HG03066 (cell line): ENCODE measurements at regions not wholly inside any gene's neighbourhood (a gene's known extent, or its start where the extent isn't known, plus 50 kb on each side); places are given as distances from the start of the nearest gene placed in this dataset.
"Not testable (repeated sequence)": the region's sequence is repeated elsewhere in the genome, so short reads cannot be mapped to it uniquely, and the experiment has no call there.

Experiments used
- ATAC-seq: cut with Tn5 transposase; IDR thresholded peaks from one replicate; pipeline ENCODE4 v1.9.1; 2021; ENCODE audit warnings: low read depth; ENCODE audit not compliant: unreplicated experiment

DNA sequence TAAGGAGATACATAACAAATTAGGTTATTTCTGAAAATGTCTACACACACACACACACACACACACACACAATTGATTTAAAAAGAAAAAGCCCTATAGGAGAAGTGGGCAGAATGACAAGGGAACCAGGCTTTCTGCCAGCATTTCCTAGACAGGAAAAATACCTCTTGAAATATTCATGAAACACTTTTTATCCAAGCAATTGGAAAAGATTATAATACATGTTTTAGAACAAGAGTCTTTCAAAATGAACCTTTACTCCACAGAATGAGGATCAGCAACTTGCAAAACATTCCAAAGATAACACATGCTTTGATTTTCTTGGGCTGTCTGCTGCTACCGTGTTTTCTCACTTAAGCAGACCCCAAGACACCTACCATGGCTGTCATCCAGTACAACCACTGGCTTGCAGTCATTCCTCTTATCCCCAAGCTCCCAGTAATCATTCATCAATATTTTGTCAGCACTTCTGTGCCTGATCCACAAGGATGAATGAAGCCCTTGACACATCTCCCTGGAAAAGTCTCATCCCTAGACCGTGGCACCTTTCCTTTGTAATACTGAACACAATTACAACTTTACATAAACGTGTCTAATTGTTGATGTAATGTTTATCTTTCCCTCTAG, 717.1 kb upstream of the ZNF608 start:
- ATAC-seq = no peak

GRCh38 chr5:125464847-125465432, 718.5 kb upstream of the ZNF608 start:
- no peak for ATAC-seq

DNA sequence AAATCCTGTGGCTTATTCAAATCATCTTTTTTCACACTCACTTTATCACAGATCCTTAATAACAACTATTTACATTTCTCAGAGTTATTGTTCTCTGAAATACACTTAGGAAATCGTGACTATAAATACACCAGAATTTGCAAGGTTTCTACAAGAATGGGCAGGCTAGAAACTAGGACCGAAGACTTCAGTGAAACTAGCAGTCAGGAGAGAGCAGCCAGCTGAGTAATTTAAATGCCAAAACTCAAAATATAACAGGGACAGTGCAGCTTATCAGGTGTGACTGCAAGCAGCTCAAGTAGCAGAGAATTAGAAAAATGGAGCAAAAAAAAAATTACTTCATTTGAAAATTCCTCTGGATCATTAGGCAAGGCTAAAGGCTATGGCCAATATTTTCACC, 719.3 kb upstream of the ZNF608 start:
- peak; percentile 54 for ATAC-seq

DNA sequence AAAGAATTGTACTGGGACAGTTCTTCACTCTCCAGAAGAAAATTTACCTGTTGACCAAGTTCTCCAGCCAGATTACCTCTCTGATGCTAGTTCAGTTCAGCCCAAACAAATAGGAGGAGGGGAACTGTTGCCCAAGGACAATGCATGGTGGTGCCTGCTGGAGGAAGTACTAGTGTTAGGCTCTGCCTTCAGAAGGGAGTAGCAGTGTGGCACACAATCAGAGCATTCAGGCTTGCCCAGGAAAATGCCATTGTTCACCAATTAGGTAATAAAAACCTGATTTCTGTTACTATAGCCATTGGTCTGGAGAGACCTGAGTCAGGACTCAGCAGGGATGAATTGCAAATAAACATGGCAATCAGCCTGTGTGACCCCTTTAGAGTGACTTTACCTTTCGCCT, 720.8 kb upstream of the ZNF608 start:
- ATAC-seq = no peak

- no peak for ATAC-seq
Measured at GRCh38 chr5:125470280-125470902, 724.0 kb upstream of the ZNF608 start.

DNA sequence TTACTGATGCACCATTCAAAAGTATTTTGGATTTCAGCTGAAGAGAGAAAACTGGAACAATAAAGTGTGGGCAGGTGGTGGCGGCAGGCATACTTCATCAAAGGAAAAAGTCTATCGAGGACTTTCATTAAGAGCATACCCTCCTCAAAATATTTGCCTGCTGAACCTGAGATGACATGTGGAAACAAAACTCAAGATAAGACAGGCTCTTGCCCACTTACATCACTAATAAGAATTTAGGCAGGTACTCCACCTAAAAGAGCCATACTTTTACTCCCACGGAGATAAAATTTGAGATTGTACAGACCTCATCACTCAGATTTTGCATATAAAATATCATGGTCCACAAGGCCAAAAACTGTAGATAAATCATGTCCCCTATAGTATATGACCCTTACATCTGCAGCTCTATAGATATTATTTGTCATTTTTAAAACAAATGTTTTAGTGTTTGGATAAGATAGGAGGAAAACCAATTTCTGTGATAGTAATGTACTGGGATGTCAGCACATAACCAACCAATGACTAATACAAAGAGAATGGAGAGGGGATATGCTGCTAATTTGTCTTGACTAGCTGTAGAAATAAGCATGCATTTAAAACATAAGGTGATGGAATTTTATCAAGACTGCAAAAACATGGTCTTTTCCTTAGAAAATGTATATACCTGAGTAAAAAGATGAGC, 730.6 kb upstream of the ZNF608 start:
- no peak for ATAC-seq

- ATAC-seq = no peak
Measured at GRCh38 chr5:125477586-125477975, 731.1 kb upstream of the ZNF608 start.

DNA sequence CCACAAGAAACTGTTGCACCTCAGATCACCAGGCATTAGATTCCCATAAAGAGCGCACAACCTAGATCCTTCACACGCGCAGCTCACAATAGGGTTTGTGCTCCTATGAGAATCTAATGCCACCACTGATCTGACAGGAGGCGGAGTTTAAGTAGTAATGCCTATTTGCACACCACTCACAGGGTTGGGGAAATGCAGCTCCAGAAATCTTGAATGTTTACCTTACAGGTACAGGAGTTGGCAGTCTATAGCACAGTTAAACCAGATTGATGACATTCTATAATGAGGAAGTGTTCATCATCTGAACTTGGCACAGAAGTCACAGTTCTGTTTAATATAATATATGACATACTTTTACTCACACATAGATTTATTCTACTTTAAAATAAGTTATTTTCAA, 732.2 kb upstream of the ZNF608 start:
- ATAC-seq = no peak

DNA sequence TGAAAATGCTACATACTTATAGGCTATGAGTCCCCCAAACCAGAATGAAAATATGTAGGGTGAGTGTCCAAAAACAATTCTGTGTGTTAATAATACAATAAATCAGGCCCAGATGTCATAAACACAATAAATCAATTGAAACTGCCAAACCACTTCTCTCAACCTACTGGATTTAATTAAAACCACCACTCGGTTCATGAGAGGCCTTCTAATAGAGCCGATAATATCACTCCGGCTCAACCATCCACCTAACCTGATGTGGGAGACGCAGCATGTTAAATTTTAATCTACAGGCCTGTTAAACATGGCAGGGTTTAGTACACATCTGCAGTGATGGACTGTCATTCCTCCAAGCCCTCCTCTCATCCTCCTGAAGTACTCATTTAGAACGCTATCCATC, 734.5 kb upstream of the ZNF608 start:
- ATAC-seq = no peak

GRCh38 chr5:125481506-125482465, 735.3 kb upstream of the ZNF608 start:
- no peak for ATAC-seq

DNA sequence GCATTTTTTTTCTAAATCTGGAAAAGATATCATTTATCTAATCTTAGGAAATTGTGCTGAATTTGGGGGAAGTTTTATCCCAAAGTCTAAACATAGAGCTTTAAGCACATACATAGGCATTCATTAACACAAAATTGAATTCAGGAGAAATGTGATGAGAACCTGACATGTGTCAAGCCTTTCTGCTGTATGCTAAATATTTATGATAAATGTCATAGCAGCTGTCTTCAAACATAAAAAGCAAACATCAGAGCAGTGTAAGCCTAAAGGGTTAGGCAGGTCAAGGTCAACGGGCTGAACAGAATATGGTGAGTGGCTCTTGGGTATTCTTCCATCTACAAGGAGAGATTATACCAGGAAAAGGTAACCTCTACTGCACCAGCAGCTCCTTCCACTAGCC, 737.2 kb upstream of the ZNF608 start:
- no peak for ATAC-seq

- ATAC-seq = no peak
Measured at GRCh38 chr5:125484272-125484741, 737.9 kb upstream of the ZNF608 start.

GRCh38 chr5:125484742-125485641, 738.6 kb upstream of the ZNF608 start:
- ATAC-seq = peak; percentile 61

DNA sequence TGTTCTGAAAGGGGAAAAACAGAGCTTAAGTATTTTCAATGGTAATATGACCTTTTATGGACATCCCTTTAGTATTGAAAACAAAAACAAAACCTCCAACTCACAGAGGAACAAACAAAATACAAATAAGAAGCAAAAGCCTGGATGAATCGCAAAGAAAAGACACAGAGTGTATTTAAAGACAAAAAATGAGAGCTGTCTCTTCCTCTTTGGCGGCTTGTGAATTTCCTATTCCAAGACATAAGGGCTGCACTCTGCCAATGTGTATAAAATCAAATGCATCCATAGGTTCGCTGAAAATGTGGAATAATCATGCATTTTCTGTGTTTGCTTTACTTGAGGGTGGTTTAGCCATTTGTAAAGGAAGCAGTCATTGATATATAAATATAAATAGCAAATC, 739.3 kb upstream of the ZNF608 start:
- peak; percentile 27 for ATAC-seq

DNA sequence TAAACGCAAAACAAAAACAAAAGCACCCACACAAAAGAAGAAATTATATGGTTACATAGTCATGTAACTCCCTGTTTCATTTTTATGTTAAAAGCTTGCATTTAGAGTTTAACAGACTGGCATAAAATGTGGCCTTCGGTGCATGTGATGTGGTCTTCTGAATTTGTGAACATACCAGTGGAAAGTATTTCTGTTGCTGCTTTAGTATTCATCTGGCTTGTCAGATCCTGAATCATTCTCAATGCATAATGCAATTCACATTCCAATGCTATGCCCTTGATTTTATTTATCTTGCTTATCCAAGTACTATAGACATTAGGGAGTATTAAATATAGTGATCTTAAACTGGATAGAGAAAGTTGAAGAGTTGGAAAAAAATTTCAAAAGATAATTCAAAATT, 740.2 kb upstream of the ZNF608 start:
- ATAC-seq = no peak

GRCh38 chr5:125487231-125487630, 740.8 kb upstream of the ZNF608 start:
- no peak for ATAC-seq

DNA sequence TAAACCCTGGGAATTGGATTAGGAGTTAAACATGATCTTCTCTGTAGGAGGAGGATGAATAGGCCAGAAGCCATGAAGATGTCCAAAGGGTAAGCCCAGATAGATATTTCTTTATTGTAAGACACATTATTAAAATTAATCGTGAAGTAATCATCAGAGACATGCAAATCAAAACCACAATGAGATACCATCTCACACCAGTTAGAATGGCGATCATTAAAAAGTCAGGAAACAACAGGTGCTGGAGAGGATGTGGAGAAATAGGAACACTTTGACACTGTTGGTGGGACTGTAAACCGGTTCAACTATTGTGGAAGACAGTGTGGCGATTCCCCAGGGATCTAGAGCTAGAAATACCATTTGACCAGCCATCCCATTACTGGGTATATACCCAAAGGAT, 741.2 kb upstream of the ZNF608 start:
- not testable (repeated sequence) for ATAC-seq

DNA sequence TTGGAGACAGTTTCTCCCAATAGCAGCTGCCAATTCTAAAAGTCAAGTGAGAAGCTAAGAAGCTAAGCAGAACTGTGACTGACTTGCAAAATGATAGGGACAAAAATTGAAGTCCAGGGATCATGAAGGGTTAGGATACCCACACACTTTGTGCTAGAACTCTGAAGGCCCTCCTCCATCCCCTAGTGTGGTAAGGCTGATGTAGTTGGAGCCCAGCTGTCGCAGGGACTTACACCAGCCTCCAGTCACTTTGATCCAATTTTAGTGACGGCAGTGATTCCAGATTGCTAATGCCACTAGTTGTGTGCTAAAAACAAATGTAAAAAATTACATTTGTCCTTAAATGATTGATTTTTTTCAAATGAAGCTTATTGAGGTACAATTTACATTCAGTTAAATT, 742.7 kb upstream of the ZNF608 start:
- ATAC-seq = no peak

- no peak for ATAC-seq
Measured at GRCh38 chr5:125491986-125492492, 745.6 kb upstream of the ZNF608 start.
